ENCODE measurements at regions not wholly inside any gene's neighbourhood (a gene's known extent, or its start where the extent isn't known, plus 50 kb on each side); places are given as distances from the start of the nearest gene placed in this dataset.
A peak's percentile ranks its signal among the peaks of the same experiment; 100 is the strongest.

- no peaks in the 10 kb centered on the region for H3K9me3 ChIP-seq (ENCODE audit: low read length)
- no peak overlapping the region for H3K9ac ChIP-seq (ENCODE audit: insufficient read depth, low read depth, low read length)
- no peak overlapping the region for H3K4me3 ChIP-seq (replicated peaks in 1 of 3; ENCODE audit: insufficient read depth in 1 of 3, low read depth in 2 of 3, low read length in 3 of 3)
- H3K4me1 ChIP-seq (ENCODE audit: insufficient read depth, low read length): no peaks in the 10 kb centered on the region
- no peaks in the 10 kb centered on the region for H3K36me3 ChIP-seq (replicated peaks in 1 of 2; ENCODE audit: control insufficient read depth in 1 of 2, insufficient read depth in 2 of 2, low read length in 2 of 2)
- intact Hi-C loops (cut with micrococcal nuclease; ENCODE audit: unreplicated experiment): no loop called here
- H2AFZ ChIP-seq (ENCODE audit: low read length): no peak overlapping the region
- ChIA-PET CTCF (ENCODE audit: low intra/inter-chr PET ratio, low total read pairs) (no interaction called here), POLR2A (no interaction called here)
- in situ Hi-C loops (cut with HindIII; ENCODE audit: extremely low pct_ligation_motif_present, low pct_unique_long_range_greater_than_20kb): no loop called here
- H3K4me2 ChIP-seq (ENCODE audit: low read depth, low read length): no peak overlapping the region
- H4K20me1 ChIP-seq (ENCODE audit: insufficient read depth, low read length): no peaks in the 10 kb centered on the region
- H3K79me2 ChIP-seq (ENCODE audit: insufficient read depth, low read length): no peaks in the 10 kb centered on the region
- H3K27ac ChIP-seq (ENCODE audit: extremely low read length, insufficient read depth, low read length): no peak overlapping the region
- ATAC-seq (no peak), FAIRE-seq (no peak), DNase-seq (ENCODE audit: low spot score) (no peak)
- H3K27me3 ChIP-seq (ENCODE audit: control insufficient read depth in 1 of 2, insufficient read depth in 2 of 2, low read length in 2 of 2): no peaks in the 10 kb centered on the region; a peak in 1 of 5 replicates
- TF ChIP-seq ZNF768 (CRISPR knock-in tag; IDR thresholded peaks at IDR 0.05) (no peak), MAFK (conservative IDR thresholded peaks at IDR 0.05 in 1 of 2, IDR thresholded peaks at IDR 0.05 in 1 of 2; ENCODE audit: low read length in 2 of 2) (peak in 1 of 2 experiments; percentile 24; a peak in 1 of 4 replicates)
- BruUV-seq (replicated peaks): no TSS peak
These were observed 907.8 kb downstream of the ROBO2 start for GRCh38 chr3:77947671-77948070.

GRCh38 chr3:77967621-77968020 lies 927.7 kb downstream of the ROBO2 start:
- FAIRE-seq (no peak), ATAC-seq (no peak), DNase-seq (ENCODE audit: low spot score) (no peak)
- H3K4me1 ChIP-seq (ENCODE audit: insufficient read depth, low read length): no peaks in the 10 kb centered on the region
- ChIA-PET POLR2A (no interaction called here), CTCF (ENCODE audit: low intra/inter-chr PET ratio, low total read pairs) (no interaction called here)
- H3K4me2 ChIP-seq (ENCODE audit: low read depth, low read length): no peak overlapping the region
- H3K27me3 ChIP-seq (ENCODE audit: control insufficient read depth in 1 of 2, insufficient read depth in 2 of 2, low read length in 2 of 2): no peaks in the 10 kb centered on the region
- peaks cover 12% of the 10 kb centered on the region; the same call in 1 of the 2 replicates for H3K9me3 ChIP-seq (ENCODE audit: low read length)
- intact Hi-C loops (cut with micrococcal nuclease; ENCODE audit: unreplicated experiment) (no loop called here), in situ Hi-C loops (cut with HindIII; ENCODE audit: extremely low pct_ligation_motif_present, low pct_unique_long_range_greater_than_20kb) (no loop called here)
- no peaks in the 10 kb centered on the region for H3K79me2 ChIP-seq (ENCODE audit: insufficient read depth, low read length)
- H3K9ac ChIP-seq (ENCODE audit: insufficient read depth, low read depth, low read length): no peak overlapping the region
- H2AFZ ChIP-seq (ENCODE audit: low read length): no peak overlapping the region
- BruUV-seq (replicated peaks): no TSS peak
- no peak overlapping the region for H3K4me3 ChIP-seq (replicated peaks in 1 of 3; ENCODE audit: insufficient read depth in 1 of 3, low read depth in 2 of 3, low read length in 3 of 3)
- WGBS (ENCODE audit: low lambda C conversion rate): 6% methylated on average over 1 of the region's 1 CpG
- no peak overlapping the region for H3K27ac ChIP-seq (ENCODE audit: extremely low read length, insufficient read depth, low read length)
- H3K36me3 ChIP-seq (replicated peaks in 1 of 2; ENCODE audit: control insufficient read depth in 1 of 2, insufficient read depth in 2 of 2, low read length in 2 of 2): no peaks in the 10 kb centered on the region
- no peaks in the 10 kb centered on the region for H4K20me1 ChIP-seq (ENCODE audit: insufficient read depth, low read length)
- TF ChIP-seq CREB1 (IDR thresholded peaks at IDR 0.05) (no peak), CREB1 (CRISPR knock-in tag; IDR thresholded peaks at IDR 0.05) (no peak), ZNF510 (CRISPR knock-in tag; IDR thresholded peaks at IDR 0.05; ENCODE audit: low read depth) (no peak), ZNF205 (CRISPR knock-in tag; IDR thresholded peaks at IDR 0.05) (no peak), YY1 (IDR thresholded peaks at IDR 0.05; ENCODE audit: insufficient read depth, insufficient replicate concordance, low read depth, low read length) (no peak), ETV6 (CRISPR knock-in tag; conservative IDR thresholded peaks at IDR 0.05) (no peak), ZNF431 (CRISPR knock-in tag; IDR thresholded peaks at IDR 0.05; ENCODE audit: borderline replicate concordance, low read depth) (no peak), LBX2 (CRISPR knock-in tag; IDR thresholded peaks at IDR 0.05; ENCODE audit: borderline replicate concordance) (no peak), GLMP (CRISPR knock-in tag; IDR thresholded peaks at IDR 0.05; ENCODE audit: borderline replicate concordance) (no peak), ZNF570 (CRISPR knock-in tag; IDR thresholded peaks at IDR 0.05; ENCODE audit: borderline replicate concordance) (no peak), HNF4A (CRISPR knock-in tag; IDR thresholded peaks at IDR 0.05) (no peak), NFAT5 (CRISPR knock-in tag; IDR thresholded peaks at IDR 0.05) (no peak)
